Panc1 (cell line): ENCODE measurements at regions not wholly inside any gene's neighbourhood (a gene's known extent, or its start where the extent isn't known, plus 50 kb on each side); places are given as distances from the start of the nearest gene placed in this dataset.

Experiments used
- ATAC-seq: fragments of 200-7000 bp; cut with Tn5 transposase; 2 replicates; pipeline ENCODE4 v1.9.1; 2020; ENCODE audit warnings: mild to moderate bottlenecking, moderate library complexity
- BruUV-seq: library from RNA; stranded (reverse); fragments of 400-500 nt; replicated peaks from 2 replicates; lab custom pipeline; 2021; lab: Mats Ljungman, UMichigan
- CTCF ChIA-PET: fragments of 300-600 bp; sonication (Branson Sonifier 250); formaldehyde crosslinking; loops from one replicate; lab custom pipeline; 2022; ENCODE audit warnings: antibody characterized with exemption; lab: Charles Lee
- POLR2A ChIA-PET: fragments of 300-600 bp; sonication (Branson Sonifier 250); formaldehyde crosslinking; loops from one replicate; lab custom pipeline; 2022; ENCODE audit warnings: antibody characterized with exemption; lab: Charles Lee
- DNase-seq: peaks from one replicate; pipeline ENCODE4 v3.0.0-alpha.2; 2010; ENCODE audit warnings: low read depth, low spot score
- H3K27ac ChIP-seq: 2 replicates; pipeline ENCODE4 v1.5.1; 2011; ENCODE audit warnings: mild to moderate bottlenecking, low read length, inconsistent platforms
- H3K27me3 ChIP-seq: fragments of 200-500 bp; sonication (Bioruptor generic); 2 replicates; pipeline ENCODE4 v1.6.0; 2014; ENCODE audit warnings: low read length, inconsistent platforms; ENCODE audit not compliant: control insufficient read depth, insufficient read depth
- H3K36me3 ChIP-seq: fragments of 200-500 bp; sonication (Bioruptor generic); 2 replicates; pipeline ENCODE4 v1.5.1; 2014; ENCODE audit warnings: inconsistent platforms, mild to moderate bottlenecking, low read length, moderate library complexity; ENCODE audit not compliant: control insufficient read depth, insufficient read depth
- H3K4me1 ChIP-seq: 2 replicates; pipeline ENCODE4 v1.5.1; 2011; ENCODE audit warnings: inconsistent platforms, mild to moderate bottlenecking, low read length, moderate library complexity; ENCODE audit not compliant: control insufficient read depth, insufficient read depth
- H3K4me3 ChIP-seq, 2 experiments: 2 replicates each; pipeline ENCODE4 v1.5.1; 2011 to 2012; ENCODE audit warnings: low read depth in 2 of 2, low read length in 2 of 2, mild to moderate bottlenecking in 2 of 2, inconsistent platforms in 1 of 2, moderate library complexity in 1 of 2
- H3K9me3 ChIP-seq: fragments of 200-500 bp; sonication (Bioruptor generic); 2 replicates; pipeline ENCODE4 v1.5.1; 2014; ENCODE audit warnings: low read depth, mild to moderate bottlenecking, inconsistent platforms, low read length, moderate library complexity; ENCODE audit not compliant: control insufficient read depth, insufficient read depth
- CTCF ChIP-seq: fragments of 450-650 bp; IDR thresholded peaks from 2 replicates; pipeline ENCODE4 v1.5.1; 2017; ENCODE audit warnings: mild to moderate bottlenecking
- POLR2AphosphoS5 ChIP-seq: IDR thresholded peaks from 2 replicates; pipeline ENCODE4 v1.6.1; 2012; ENCODE audit warnings: mild to moderate bottlenecking, low read depth, low read length, moderate library complexity
- SIN3A ChIP-seq: IDR thresholded peaks from 2 replicates; pipeline ENCODE4 v1.6.1; 2012; ENCODE audit warnings: low read depth, mild to moderate bottlenecking, low read length, moderate library complexity, borderline replicate concordance; ENCODE audit not compliant: insufficient read depth
- TCF7L2 ChIP-seq: IDR thresholded peaks from 2 replicates; pipeline ENCODE4 v1.6.1; 2011; ENCODE audit warnings: mild to moderate bottlenecking, low read depth, low read length, inconsistent platforms
- in situ Hi-C: cut with HindIII; loops from 2 replicates; pipeline ENCODE4 v1.10.0; 2016; ENCODE audit warnings: low sequenced_read_pairs, low pct_unique_long_range_greater_than_20kb
- intact Hi-C: fragments of 100-400 bp; cut with micrococcal nuclease; formaldehyde crosslinking; loops from one replicate; pipeline ENCODE4 v1.10.0; 2022; ENCODE audit not compliant: unreplicated experiment
- TF ChIP-seq, protein P1 (sequence below), 2 experiments: IDR thresholded peaks; 2 replicates each; pipeline ENCODE4 v1.6.1; 2011 to 2012; ENCODE audit warnings: low read depth in 2 of 2, control low read depth in 1 of 2, low read length in 1 of 2, mild to moderate bottlenecking in 1 of 2, moderate library complexity in 1 of 2; ENCODE audit not compliant: insufficient read depth in 1 of 2

DNA sequence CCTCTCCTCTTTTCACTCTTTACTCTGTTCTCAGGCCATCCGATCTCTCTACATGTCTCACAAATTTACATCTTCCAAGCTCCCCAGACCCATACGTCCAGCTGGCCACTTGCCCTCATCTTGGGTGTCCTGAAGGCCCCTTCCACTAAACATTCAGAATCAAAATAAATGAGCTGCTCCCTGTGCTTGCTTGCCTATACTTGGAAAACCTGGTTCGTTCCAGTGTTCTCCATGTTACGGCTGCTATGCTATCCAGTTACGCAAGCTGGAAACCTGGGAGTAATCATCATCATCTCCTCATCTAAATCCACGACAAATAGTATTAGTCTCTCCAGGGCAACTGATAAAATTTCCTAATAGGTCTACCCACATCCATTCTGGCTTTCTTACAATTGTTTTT, 165.0 kb upstream of the FBXL17 start:
- no peak for ATAC-seq
- no peak for DNase-seq
- CTCF ChIA-PET = no interaction called here
- H3K27ac ChIP-seq = no peak overlapping the region
- peaks cover 2% of the 10 kb centered on the region; the same call in 1 of the 2 replicates for H3K27me3 ChIP-seq
- TF ChIP-seq, protein P1, sequence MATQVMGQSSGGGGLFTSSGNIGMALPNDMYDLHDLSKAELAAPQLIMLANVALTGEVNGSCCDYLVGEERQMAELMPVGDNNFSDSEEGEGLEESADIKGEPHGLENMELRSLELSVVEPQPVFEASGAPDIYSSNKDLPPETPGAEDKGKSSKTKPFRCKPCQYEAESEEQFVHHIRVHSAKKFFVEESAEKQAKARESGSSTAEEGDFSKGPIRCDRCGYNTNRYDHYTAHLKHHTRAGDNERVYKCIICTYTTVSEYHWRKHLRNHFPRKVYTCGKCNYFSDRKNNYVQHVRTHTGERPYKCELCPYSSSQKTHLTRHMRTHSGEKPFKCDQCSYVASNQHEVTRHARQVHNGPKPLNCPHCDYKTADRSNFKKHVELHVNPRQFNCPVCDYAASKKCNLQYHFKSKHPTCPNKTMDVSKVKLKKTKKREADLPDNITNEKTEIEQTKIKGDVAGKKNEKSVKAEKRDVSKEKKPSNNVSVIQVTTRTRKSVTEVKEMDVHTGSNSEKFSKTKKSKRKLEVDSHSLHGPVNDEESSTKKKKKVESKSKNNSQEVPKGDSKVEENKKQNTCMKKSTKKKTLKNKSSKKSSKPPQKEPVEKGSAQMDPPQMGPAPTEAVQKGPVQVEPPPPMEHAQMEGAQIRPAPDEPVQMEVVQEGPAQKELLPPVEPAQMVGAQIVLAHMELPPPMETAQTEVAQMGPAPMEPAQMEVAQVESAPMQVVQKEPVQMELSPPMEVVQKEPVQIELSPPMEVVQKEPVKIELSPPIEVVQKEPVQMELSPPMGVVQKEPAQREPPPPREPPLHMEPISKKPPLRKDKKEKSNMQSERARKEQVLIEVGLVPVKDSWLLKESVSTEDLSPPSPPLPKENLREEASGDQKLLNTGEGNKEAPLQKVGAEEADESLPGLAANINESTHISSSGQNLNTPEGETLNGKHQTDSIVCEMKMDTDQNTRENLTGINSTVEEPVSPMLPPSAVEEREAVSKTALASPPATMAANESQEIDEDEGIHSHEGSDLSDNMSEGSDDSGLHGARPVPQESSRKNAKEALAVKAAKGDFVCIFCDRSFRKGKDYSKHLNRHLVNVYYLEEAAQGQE (IDR thresholded peaks at IDR 0.05; ENCODE audit: insufficient read depth in 1 of 2, low read depth in 2 of 2, low read length in 1 of 2) = no peak
- TF ChIP-seq POLR2AphosphoS5 (no peak), TCF7L2 (no peak), SIN3A (no peak), CTCF (no peak)
- POLR2A ChIA-PET = no interaction called here
- H3K9me3 ChIP-seq = no peaks in the 10 kb centered on the region
- no peaks in the 10 kb centered on the region for H3K4me1 ChIP-seq
- in situ Hi-C loops (no loop called here), intact Hi-C loops (no loop called here)
- H3K4me3 ChIP-seq = no peak overlapping the region
- no TSS peak for BruUV-seq
- no peaks in the 10 kb centered on the region for H3K36me3 ChIP-seq

DNA sequence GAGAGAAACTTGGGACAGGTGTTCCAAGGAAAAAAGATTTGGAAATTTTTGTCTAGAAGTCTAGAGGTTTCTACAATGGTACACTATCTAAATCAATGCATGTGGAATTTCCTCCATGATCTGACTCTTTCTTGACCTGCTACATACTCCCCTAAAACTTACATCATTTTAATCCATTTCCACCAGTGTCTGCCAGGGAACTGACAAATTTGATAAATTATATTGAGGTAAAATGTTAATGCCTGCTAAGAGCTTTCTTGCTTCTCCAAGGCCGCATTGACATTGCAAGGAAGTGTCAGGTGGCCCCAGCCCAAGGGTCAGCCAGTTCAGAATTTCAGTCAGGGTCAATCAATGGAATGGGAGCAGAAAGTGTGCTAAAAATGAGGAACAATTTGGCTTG, 163.4 kb upstream of the FBXL17 start:
- DNase-seq = no peak
- Histone ChIP-seq H3K4me1 (no peaks in the 10 kb centered on the region), H3K27ac (no peak overlapping the region), H3K4me3 (no peak overlapping the region), H3K27me3 (peaks cover 2% of the 10 kb centered on the region; the same call in 1 of the 2 replicates), H3K36me3 (no peaks in the 10 kb centered on the region), H3K9me3 (no peaks in the 10 kb centered on the region)
- ATAC-seq = no peak
- ChIA-PET POLR2A (no interaction called here), CTCF (no interaction called here)
- no TSS peak for BruUV-seq
- intact Hi-C loops = no loop called here
- TF ChIP-seq POLR2AphosphoS5 (no peak), TCF7L2 (no peak)
- TF ChIP-seq, protein P1 (IDR thresholded peaks at IDR 0.05; ENCODE audit: insufficient read depth in 1 of 2, low read depth in 2 of 2, low read length in 1 of 2) = no peak
- in situ Hi-C loops = no loop called here
